Cardiac muscle cell (in vitro differentiated cells and primary cell): ENCODE measurements at regions not wholly inside any gene's neighbourhood (a gene's known extent, or its start where the extent isn't known, plus 50 kb on each side); places are given as distances from the start of the nearest gene placed in this dataset.
A peak's percentile ranks its signal among the peaks of the same experiment; 100 is the strongest.

Source experiments
- DNase-seq, 2 donors: peaks; one replicate each; pipeline versions ENCODE4 v3.0.0 to v3.0.0-alpha.2; 2010 to 2017; ENCODE audit warnings: low read depth in 1 of 2, low spot score in 1 of 2
- H3K27ac ChIP-seq: fragments of 200-600 bp; sonication (generic); 2 replicates; pipeline ENCODE4 v1.5.1; 2016
- H3K27me3 ChIP-seq: fragments of 200-600 bp; sonication (generic); 2 replicates; pipeline ENCODE4 v1.6.0; 2016; ENCODE audit warnings: control low read depth
- H3K36me3 ChIP-seq: fragments of 200-600 bp; sonication (generic); 2 replicates; pipeline ENCODE4 v1.5.1; 2016; ENCODE audit warnings: control low read depth
- H3K4me1 ChIP-seq: fragments of 200-600 bp; sonication (generic); 2 replicates; pipeline ENCODE4 v1.8.1; 2017; ENCODE audit warnings: low read depth, mild to moderate bottlenecking, mixed run types
- H3K4me3 ChIP-seq: fragments of 200-600 bp; sonication (generic); 2 replicates; pipeline ENCODE4 v1.5.1; 2016; ENCODE audit warnings: mild to moderate bottlenecking
- H3K9me3 ChIP-seq: fragments of 200-600 bp; sonication (generic); 2 replicates; pipeline ENCODE4 v1.5.1; 2017; ENCODE audit warnings: low read depth, mild to moderate bottlenecking, control low read depth
- CTCF ChIP-seq: IDR thresholded peaks from 2 replicates; pipeline ENCODE4 v1.5.1; 2012; ENCODE audit warnings: low read depth, mild to moderate bottlenecking, low read length

GRCh38 chr11:111019451-111019850 lies 226.1 kb upstream of the POU2AF2 start:
- Histone ChIP-seq H3K9me3 (no peaks in the 10 kb centered on the region), H3K27ac (no peak overlapping the region), H3K27me3 (no peaks in the 10 kb centered on the region), H3K4me3 (no peak overlapping the region), H3K4me1 (no peaks in the 10 kb centered on the region), H3K36me3 (no peaks in the 10 kb centered on the region)
- TF ChIP-seq CTCF, result no peak
- DNase-seq, result no peak

DNA sequence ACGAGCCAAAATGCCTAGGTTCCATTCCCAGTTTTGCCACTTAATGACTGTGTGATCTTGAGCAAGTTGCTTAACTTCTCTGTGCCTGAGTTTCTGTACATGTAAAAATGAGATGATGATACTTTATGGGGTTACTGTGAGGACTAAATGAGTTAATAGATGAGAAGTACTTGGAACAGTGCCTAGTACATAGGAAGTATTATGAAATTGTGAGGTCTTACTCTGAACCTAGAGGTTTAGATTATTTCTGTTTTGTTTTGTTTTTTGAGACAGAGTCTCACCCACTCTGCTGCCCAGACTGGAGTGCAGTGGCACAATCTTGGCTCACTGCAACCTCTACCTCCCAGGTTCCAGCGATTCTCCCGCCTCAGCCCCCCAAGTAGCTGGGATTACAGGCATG lies 227.0 kb upstream of the POU2AF2 start:
- DNase-seq, result peak in 1 of 2 donors; percentile 84
- Histone ChIP-seq H3K27me3 (no peaks in the 10 kb centered on the region), H3K4me1 (no peaks in the 10 kb centered on the region), H3K27ac (no peak overlapping the region), H3K4me3 (no peak overlapping the region), H3K9me3 (no peaks in the 10 kb centered on the region), H3K36me3 (no peaks in the 10 kb centered on the region)
- TF ChIP-seq CTCF, result no peak

- TF ChIP-seq CTCF, result no peak
- DNase-seq, result no peak
- no peak overlapping the region for H3K27ac ChIP-seq
- H3K27me3 ChIP-seq, result no peaks in the 10 kb centered on the region
- H3K4me1 ChIP-seq, result no peaks in the 10 kb centered on the region
- no peaks in the 10 kb centered on the region for H3K36me3 ChIP-seq
- H3K9me3 ChIP-seq, result no peaks in the 10 kb centered on the region
- H3K4me3 ChIP-seq, result no peak overlapping the region
Observed at GRCh38 chr11:111012491-111012890, 233.0 kb upstream of the POU2AF2 start.

DNA sequence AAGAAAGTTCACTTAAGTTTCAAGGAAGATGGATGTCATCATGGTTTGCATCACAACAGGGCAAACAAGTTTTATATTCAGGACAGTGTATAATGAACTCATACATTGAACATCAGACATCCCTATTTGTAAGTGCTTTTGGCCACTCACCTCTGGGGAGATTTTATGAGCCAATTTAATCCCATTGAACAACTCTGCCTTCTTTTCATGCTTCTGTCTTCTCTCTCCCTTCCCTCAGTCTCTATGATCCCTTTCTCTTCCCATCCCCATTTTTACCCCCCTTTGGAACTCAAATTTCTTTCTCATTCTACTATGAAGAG lies 234.3 kb upstream of the POU2AF2 start:
- Histone ChIP-seq H3K4me3 (no peak overlapping the region), H3K27me3 (no peaks in the 10 kb centered on the region), H3K9me3 (no peaks in the 10 kb centered on the region), H3K4me1 (no peaks in the 10 kb centered on the region), H3K27ac (no peak overlapping the region), H3K36me3 (no peaks in the 10 kb centered on the region)
- TF ChIP-seq CTCF, result no peak
- no peak for DNase-seq

DNA sequence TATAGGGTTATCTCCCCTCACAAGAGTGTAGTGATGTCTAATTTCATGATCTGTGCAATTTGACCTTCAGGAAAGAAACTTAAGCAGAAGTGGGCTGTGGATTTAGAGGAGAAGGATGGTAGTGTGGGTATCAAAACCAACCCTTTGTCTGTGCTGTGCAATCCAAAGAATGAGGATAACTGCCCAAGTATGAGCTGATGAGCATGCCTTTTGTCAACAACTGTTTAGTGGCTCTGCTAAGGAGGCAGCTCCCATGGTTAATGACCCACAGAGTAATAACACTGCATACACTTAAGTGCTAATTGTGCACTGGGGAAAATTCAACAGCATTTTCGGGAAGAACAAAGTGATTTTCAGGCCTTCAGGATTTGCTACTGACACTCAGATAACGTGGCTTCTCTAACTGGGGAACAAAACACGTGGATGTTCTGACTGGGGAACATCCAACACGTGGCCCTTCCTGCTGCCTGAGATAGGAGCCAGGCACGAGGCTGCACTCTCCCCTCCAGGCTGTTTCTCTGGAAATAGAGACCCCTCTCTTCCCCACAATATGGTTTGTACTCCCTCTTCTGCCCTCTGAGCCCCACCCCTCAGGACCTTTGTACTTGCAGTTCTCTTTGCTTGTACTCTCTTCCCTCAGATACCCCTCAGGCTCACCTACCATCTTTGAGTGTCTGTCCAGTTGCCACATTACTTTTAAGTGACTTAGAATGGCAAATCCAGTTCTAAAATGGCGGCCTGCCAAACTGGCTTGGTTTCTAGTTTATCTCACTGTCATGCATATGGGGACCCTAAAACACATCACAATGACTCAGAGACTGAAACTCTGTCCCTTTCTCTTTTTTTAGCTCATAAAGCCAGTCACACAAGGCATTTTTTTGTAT lies 234.9 kb upstream of the POU2AF2 start:
- peaks cover 2% of the 10 kb centered on the region for H3K4me1 ChIP-seq
- TF ChIP-seq CTCF, result no peak
- H3K36me3 ChIP-seq, result no peaks in the 10 kb centered on the region
- no peaks in the 10 kb centered on the region for H3K27me3 ChIP-seq
- no peak overlapping the region for H3K27ac ChIP-seq
- H3K4me3 ChIP-seq, result no peak overlapping the region
- DNase-seq, result no peak
- H3K9me3 ChIP-seq, result no peaks in the 10 kb centered on the region
